Panc1 (cell line): ENCODE measurements at regions not wholly inside any gene's neighbourhood (a gene's known extent, or its start where the extent isn't known, plus 50 kb on each side); places are given as distances from the start of the nearest gene placed in this dataset.

Experiments used
- CTCF ChIP-seq: fragments of 450-650 bp; IDR thresholded peaks from 2 replicates; pipeline ENCODE4 v1.5.1; 2017; ENCODE audit warnings: mild to moderate bottlenecking
- REST ChIP-seq, 2 experiments: IDR thresholded peaks; 2 replicates each; pipeline ENCODE4 v1.6.1; 2011 to 2012; ENCODE audit warnings: low read depth in 2 of 2, control low read depth in 1 of 2, low read length in 1 of 2, mild to moderate bottlenecking in 1 of 2, moderate library complexity in 1 of 2; ENCODE audit not compliant: insufficient read depth in 1 of 2
- SIN3A ChIP-seq: IDR thresholded peaks from 2 replicates; pipeline ENCODE4 v1.6.1; 2012; ENCODE audit warnings: low read depth, mild to moderate bottlenecking, low read length, moderate library complexity, borderline replicate concordance; ENCODE audit not compliant: insufficient read depth

- TF ChIP-seq CTCF (no peak), REST (IDR thresholded peaks at IDR 0.05; ENCODE audit: insufficient read depth in 1 of 2, low read depth in 2 of 2, low read length in 1 of 2) (no peak), SIN3A (no peak)
These were observed 292.4 kb downstream of the ZNF608 start for GRCh38 chr5:124454081-124454480.
